SH-SY5Y (cell line): ENCODE measurements at regions not wholly inside any gene's neighbourhood (a gene's known extent, or its start where the extent isn't known, plus 50 kb on each side); places are given as distances from the start of the nearest gene placed in this dataset.

ENCODE experiments used
- GATA2 ChIP-seq: IDR thresholded peaks from 2 replicates; pipeline ENCODE4 v1.6.1; 2011; ENCODE audit warnings: mild to moderate bottlenecking, low read depth, low read length
- GATA3 ChIP-seq: IDR thresholded peaks from 2 replicates; pipeline ENCODE4 v1.6.1; 2011; ENCODE audit warnings: low read depth, mild to moderate bottlenecking, low read length, moderate library complexity

GRCh38 chr2:117519721-117520120, 294.8 kb upstream of the DDX18 start:
- no peak for TF ChIP-seq GATA2
- no peak for TF ChIP-seq GATA3
